Superior temporal gyrus (tissue), 1 donor: ENCODE measurements at regions not wholly inside any gene's neighbourhood (a gene's known extent, or its start where the extent isn't known, plus 50 kb on each side); places are given as distances from the start of the nearest gene placed in this dataset.
A peak's percentile ranks its signal among the peaks of the same experiment; 100 is the strongest.
"Not testable (repeated sequence)": the region's sequence is repeated elsewhere in the genome, so short reads cannot be mapped to it uniquely, and the experiment has no call there.

Experiments used
- DNase-seq: peaks from one replicate; pipeline ENCODE4 v3.0.0-alpha.2; 2016; ENCODE audit errors: extremely low spot score

DNA sequence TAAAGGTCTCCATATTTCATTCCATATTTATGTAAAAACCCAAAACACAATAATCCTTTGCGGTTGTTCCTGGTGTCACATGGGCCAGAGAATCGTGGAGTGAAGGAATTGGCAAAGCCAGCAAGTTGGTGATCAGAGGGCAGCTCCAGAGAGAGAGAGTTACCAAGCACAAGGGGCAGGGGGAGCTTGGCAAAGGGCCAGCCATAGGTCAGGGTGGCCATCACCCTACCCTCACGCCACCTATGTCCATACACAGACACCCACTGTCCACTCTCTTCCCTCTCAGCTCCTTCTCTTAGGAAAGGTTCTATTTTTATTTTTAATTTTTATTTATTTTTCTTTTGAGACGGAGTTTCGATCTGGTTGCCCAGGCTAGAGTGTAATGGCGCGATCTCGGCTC lies 163.2 kb upstream of the JARID2 start:
- no peak for DNase-seq

DNA sequence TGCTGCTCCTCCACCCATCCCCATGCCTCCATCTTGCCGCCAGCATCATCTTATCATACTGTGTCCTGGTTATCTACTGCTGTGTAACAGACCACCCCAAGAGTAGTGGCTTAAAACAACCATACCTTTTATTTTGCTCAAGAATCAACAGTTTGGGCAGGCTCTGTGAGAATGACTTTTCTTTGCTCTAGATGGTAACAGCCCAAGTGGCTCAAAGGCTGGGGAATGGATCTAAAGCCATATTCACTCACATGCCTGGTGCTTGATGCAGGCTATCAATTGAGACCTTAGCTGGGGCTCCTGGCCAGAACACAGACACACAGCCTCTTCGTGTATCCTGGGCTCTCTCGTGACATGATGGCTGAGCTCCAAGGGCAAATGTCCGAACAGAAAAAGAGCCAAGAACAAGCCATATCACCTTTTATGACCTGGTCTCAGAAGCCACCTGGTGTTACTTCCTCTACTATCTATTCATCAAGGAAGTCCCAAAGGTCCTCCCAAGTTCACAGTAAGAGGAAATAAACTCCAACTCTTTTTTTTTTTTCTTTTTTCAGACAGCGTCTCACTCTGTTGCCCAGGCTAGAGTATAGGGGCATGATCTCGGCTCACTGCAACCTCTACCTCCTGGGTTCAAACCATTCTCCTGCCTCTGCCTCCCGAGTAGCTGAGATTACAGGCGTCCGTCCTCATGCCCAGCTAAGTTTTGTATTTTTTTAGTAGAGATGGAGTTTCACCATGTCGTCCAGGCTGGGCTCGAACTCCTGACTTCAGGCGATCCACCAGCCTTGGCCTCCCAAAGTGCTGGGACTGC lies 159.3 kb upstream of the JARID2 start:
- no peak for DNase-seq

GRCh38 chr6:15087186-15087589 lies 158.7 kb upstream of the JARID2 start:
- no peak for DNase-seq

- DNase-seq = peak; percentile 3
Observed at GRCh38 chr6:15088904-15089568, 156.8 kb upstream of the JARID2 start.

DNA sequence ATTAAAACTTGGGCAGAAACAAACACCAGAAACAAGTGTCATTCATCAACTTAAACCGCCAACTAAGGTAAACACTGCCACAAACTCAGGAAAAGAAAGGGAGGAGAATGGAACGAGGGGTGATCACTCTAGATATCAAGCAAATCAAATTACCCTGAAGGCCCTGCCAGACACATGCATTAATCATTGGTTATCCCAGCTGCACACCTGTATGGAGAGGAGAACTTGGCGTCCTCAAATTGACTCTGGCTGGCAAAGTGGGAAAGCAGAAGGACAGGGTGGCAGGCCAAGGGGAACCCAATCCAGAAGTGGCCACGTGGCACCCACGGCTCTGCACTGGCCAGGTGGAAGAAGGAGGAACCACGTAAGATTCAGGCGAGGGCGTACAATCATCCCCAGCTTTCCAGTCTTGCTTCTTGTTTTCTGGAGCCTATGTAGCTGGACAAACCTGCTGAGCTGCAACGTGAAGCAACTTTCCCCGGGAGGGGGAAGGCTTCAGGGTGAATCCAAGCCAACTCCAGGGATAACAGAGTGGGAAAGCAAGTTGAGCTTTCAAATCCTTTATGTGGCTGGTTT lies 156.2 kb upstream of the JARID2 start:
- DNase-seq = no peak

- peak; percentile 4 for DNase-seq
Observed at GRCh38 chr6:15090145-15090579, 155.7 kb upstream of the JARID2 start.

GRCh38 chr6:15090745-15091384 lies 155.0 kb upstream of the JARID2 start:
- no peak for DNase-seq

- no peak for DNase-seq
Observed at GRCh38 chr6:15096894-15097837, 148.7 kb upstream of the JARID2 start.

DNA sequence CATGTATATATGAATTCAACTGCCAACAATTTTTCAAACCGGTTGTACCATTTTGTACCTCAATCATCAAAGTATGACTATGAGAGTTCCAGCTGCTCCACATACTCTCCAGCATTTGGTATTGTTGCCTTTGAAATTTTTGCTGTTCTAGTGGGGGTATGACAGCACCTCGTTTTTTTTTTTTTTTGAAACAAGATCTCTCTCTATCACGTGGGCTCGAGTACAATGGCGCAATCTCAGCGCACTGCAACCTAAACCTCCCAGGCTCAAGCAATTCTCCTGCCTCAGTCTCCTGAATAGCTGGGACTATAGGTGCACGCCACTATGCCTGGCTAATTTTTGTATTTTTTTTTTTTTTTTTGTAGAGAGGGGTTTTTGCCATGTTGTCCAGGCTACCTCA lies 144.7 kb upstream of the JARID2 start:
- no peak for DNase-seq

DNA sequence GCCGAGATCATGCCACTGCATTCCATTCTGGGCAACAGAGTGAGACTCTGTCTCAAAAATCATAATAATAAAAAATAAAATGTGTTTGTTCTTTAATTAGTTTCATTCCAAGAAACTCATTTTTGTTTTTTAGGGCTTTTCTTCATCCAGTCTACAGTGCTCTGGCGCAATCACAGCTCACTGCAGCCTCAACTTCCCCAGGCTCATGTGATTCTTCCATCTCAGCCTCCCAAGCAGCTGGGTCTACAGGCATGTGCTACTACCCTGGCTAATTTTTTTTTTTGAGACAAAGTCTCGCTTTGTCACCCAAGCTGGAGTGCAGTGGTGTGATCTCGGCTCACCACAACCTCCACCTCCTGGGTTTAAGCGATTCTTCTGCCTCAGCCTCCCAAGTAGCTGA lies 143.6 kb upstream of the JARID2 start:
- DNase-seq = no peak

DNA sequence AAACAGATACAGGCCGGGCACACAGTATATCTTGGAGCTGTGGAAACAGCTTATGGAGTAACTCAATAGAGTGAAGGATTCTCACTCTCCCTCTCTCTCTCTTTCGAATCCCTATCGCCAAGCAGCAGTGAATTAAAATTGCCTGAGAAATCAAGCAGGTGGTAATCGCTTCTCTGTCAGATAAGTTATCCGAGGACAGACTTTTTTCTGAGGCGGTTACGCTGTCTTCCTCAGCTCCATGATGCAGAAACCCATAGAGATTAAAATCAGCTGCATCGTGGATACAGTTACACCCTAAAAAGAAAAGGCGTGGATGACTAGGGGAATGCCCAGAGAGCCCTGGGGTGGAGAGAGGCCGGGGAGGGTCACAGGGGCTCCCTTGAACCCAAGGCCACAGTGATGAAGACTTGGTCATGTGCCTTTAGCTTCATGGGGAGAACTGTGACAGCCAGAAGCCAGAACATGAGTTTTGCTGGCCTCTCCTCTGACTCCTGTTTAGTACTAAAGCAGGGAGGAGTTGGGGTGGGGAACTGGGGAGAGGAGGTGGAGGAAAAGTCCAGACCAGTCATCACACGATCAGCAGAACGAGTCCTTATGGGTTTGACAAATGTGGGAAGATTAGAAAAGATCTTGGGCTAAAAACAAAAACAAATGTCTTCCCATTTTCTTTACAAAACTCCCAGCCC lies 138.8 kb upstream of the JARID2 start:
- no peak for DNase-seq

GRCh38 chr6:15107644-15108382 lies 138.1 kb upstream of the JARID2 start:
- no peak for DNase-seq

DNA sequence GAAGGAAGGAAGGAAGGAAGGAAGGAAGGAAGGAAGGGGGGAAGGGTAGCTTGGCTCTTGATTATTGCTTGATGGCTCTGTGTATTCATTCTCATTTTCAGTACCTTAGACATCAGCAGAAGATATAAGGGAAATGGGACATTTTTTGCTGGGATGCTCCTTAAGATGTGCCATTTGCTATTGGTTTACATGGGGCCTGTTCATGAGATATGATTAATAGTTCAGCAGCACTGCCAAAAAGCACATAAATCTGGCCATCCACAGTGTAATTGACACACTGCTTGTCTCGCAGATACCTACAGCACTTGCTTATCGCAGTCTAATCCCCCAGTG lies 137.5 kb upstream of the JARID2 start:
- DNase-seq = no peak

DNA sequence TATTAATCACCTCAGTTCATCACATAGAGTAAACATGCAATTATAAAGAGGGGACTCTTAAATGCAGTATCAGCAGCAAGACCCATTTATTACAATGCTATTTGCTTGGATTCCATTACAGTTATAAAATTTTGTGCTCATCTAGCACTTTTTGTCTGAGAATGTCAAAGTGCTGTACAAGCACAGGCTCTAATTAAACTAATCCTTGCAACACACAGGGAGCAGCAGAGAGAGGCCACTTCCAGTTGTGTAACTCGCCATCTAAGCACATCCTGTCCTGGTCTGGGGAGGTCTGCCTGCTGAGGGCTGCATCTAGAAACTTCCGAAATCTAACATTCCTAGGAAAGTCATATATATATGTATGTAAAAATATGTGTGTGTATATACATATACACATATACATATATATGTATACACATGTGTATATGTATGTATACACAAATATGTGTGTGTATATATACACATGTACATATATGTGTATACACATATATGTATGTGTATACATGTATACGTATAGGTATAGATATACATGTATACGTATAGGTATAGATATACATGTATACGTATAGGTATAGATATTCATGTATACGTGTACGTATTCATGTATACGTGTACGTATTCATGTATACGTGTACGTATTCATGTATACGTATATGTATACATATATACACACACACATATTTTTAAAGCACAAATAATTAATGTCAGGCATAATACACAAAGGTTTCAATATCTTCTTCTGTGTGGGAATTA lies 136.4 kb upstream of the JARID2 start:
- no peak for DNase-seq

- no peak for DNase-seq
Observed at GRCh38 chr6:15110726-15111354, 135.0 kb upstream of the JARID2 start.

DNA sequence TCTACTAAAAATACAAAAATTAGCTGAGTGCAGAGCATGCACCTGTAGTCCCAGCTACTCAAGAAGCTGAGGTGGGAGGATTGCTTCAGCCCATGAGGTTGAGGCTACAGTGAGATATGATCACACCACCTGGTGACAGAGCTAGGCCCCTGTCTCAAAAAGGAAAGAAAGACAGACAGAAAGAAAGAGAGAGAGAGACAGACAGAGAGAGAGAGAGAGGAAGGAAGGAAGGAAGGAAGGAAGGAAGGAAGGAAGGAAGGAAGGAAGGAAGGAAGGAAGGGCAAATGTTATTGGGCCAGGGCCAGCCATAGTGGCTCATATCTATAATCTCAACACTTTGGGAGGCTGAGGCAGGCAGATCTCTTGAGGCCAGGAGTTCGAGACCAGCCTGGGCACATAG lies 134.3 kb upstream of the JARID2 start:
- not testable (repeated sequence) for DNase-seq

DNA sequence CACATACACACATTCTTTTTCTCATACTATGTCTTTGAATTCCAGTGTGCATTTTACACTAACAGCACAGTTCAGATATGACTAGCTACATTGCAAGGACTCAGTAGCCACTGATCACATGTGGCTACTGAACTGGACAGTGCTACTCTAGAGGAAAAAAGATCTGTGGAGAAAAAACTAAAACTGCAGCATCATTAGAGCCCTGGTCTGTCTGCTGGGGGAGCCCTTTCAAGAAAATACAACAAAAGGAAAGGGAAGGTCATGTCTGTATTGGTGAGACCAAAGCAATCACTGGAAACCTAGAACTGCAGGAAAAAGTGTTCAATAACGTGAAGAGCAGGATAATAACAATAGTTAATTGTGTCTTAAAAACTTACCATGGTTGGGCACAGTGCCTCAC lies 132.3 kb upstream of the JARID2 start:
- no peak for DNase-seq

- no peak for DNase-seq
Observed at GRCh38 chr6:15114061-15114460, 131.8 kb upstream of the JARID2 start.

DNA sequence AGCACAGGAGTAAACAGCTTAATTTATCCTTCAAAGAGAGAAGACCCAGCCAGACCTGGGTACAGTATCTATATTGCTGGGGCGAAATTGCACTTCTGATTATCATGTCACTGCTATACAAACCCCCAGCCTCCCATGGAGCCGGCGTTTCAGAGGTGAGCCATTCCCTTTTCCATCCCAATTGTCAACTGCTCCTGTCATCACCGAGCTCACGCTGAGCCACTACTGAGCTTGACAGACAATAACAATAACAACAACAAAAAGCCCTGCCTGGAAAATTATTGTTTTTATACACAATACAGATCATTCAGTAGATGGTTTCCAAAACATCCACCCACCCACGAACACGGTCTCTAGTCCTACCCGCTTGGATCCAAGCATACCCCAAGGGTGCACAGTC lies 129.0 kb upstream of the JARID2 start:
- DNase-seq = no peak
